HepG2 (cell line): ENCODE measurements at regions not wholly inside any gene's neighbourhood (a gene's known extent, or its start where the extent isn't known, plus 50 kb on each side); places are given as distances from the start of the nearest gene placed in this dataset.

Experiments used
- ATAC-seq: fragments of 200-7000 bp; cut with Tn5 transposase; 3 replicates; pipeline ENCODE4 v1.9.1; 2020; ENCODE audit warnings: mild to moderate bottlenecking, moderate library complexity
- BruUV-seq: library from RNA; stranded (reverse); fragments of 400-500 nt; replicated peaks from 2 replicates; lab custom pipeline; 2021; lab: Mats Ljungman, UMichigan
- CTCF ChIA-PET: fragments of 300-600 bp; formaldehyde crosslinking; extraction: SDS; loops from one replicate; lab custom pipeline; 2021; ENCODE audit warnings: low total read pairs, inconsistent platforms, low intra/inter-chr PET ratio; lab: Yijun Ruan, JAX
- POLR2A ChIA-PET: fragments of 350-600 bp; sonication (Branson Sonifier 250); formaldehyde crosslinking; loops from one replicate; lab custom pipeline; 2020; ENCODE audit warnings: antibody characterized with exemption, inconsistent platforms; lab: Yijun Ruan, JAX
- DNase-seq: peaks from one replicate; pipeline ENCODE4 v3.0.0-alpha.2; 2015; ENCODE audit warnings: low spot score
- FAIRE-seq: peaks from 3 replicates; lab custom pipeline; 2011; peaks lifted over from hg19 to GRCh38; lab: Jason Lieb, UNC
- H2AFZ ChIP-seq: one replicate; pipeline ENCODE4 v1.6.1; 2011; ENCODE audit warnings: low read length, inconsistent platforms
- H3K27ac ChIP-seq: fragments of 300-600 bp; 3 replicates; pipeline ENCODE4 v1.8.0; 2011; ENCODE audit warnings: mixed run types, mild to moderate bottlenecking, mixed read lengths, low read length, inconsistent platforms; ENCODE audit not compliant: insufficient read depth; ENCODE audit errors: extremely low read length
- H3K27me3 ChIP-seq, 2 experiments: fragments of 200-600 bp in 1 of 2; 2 replicates in 1 of 2; 3 replicates in 1 of 2; pipeline versions ENCODE4 v1.6.0 to v1.8.0; 2011; ENCODE audit warnings: low read length in 2 of 2, mild to moderate bottlenecking in 2 of 2, moderate library complexity in 2 of 2, inconsistent platforms in 1 of 2; ENCODE audit not compliant: insufficient read depth in 2 of 2, control insufficient read depth in 1 of 2
- H3K36me3 ChIP-seq, 2 experiments: fragments of 200-600 bp in 1 of 2; replicated peaks in 1 of 2; 2 replicates in 1 of 2; 3 replicates in 1 of 2; pipeline versions ENCODE4 v1.5.1 to v1.8.0; 2011; ENCODE audit warnings: low read length in 2 of 2, inconsistent platforms in 1 of 2; ENCODE audit not compliant: insufficient read depth in 2 of 2, control insufficient read depth in 1 of 2
- H3K4me1 ChIP-seq: 2 replicates; pipeline ENCODE4 v1.5.1; 2012; ENCODE audit warnings: low read length, inconsistent platforms; ENCODE audit not compliant: insufficient read depth
- H3K4me2 ChIP-seq: 2 replicates; pipeline ENCODE4 v1.6.0; 2011; ENCODE audit warnings: low read depth, low read length, inconsistent platforms
- H3K4me3 ChIP-seq, 3 experiments: fragments of 200-600 bp in 1 of 3; sonication (generic), shearing (Covaris generic) in 1 of 3; replicated peaks in 1 of 3; 2 replicates each; pipeline ENCODE4 v1.5.1; 2011 to 2016; ENCODE audit warnings: low read length in 3 of 3, inconsistent platforms in 2 of 3, low read depth in 2 of 3, mild to moderate bottlenecking in 2 of 3, control low read depth in 1 of 3, mixed read lengths in 1 of 3; ENCODE audit not compliant: insufficient read depth in 1 of 3
- H3K79me2 ChIP-seq: one replicate; pipeline ENCODE4 v1.6.1; 2011; ENCODE audit warnings: low read length, inconsistent platforms; ENCODE audit not compliant: insufficient read depth
- H3K9ac ChIP-seq: 2 replicates; pipeline ENCODE4 v1.6.0; 2011; ENCODE audit warnings: mild to moderate bottlenecking, low read depth, low read length, inconsistent platforms; ENCODE audit not compliant: insufficient read depth
- H3K9me3 ChIP-seq: 2 replicates; pipeline ENCODE4 v1.5.1; 2012; ENCODE audit warnings: mild to moderate bottlenecking, low read length
- H4K20me1 ChIP-seq: 2 replicates; pipeline ENCODE4 v1.6.0; 2011; ENCODE audit warnings: inconsistent platforms, mild to moderate bottlenecking, low read length, moderate library complexity; ENCODE audit not compliant: insufficient read depth
- AKNA ChIP-seq: sonication (generic); formaldehyde crosslinking; IDR thresholded peaks from 2 replicates; pipeline ENCODE4 v1.4.0; 2020; ENCODE audit warnings: missing genetic modification reagents, borderline replicate concordance
- E2F5 ChIP-seq: sonication (generic); formaldehyde crosslinking; conservative IDR thresholded peaks from 2 replicates; pipeline ENCODE4 v1.4.0; 2020; ENCODE audit warnings: missing genetic modification reagents
- GPN1 ChIP-seq: sonication (generic); formaldehyde crosslinking; IDR thresholded peaks from 2 replicates; pipeline ENCODE4 v1.5.1; 2020; ENCODE audit warnings: missing genetic modification reagents, borderline replicate concordance
- HMGXB3 ChIP-seq: sonication (generic); formaldehyde crosslinking; IDR thresholded peaks from 2 replicates; pipeline ENCODE4 v1.4.0; 2020; ENCODE audit warnings: missing genetic modification reagents, borderline replicate concordance
- SOX5 ChIP-seq: IDR thresholded peaks from 2 replicates; pipeline ENCODE4 v1.6.1; 2016; ENCODE audit warnings: borderline replicate concordance
- ZBTB8A ChIP-seq: sonication (generic); formaldehyde crosslinking; IDR thresholded peaks from 2 replicates; pipeline ENCODE4 v1.4.0; 2020; ENCODE audit warnings: mild to moderate bottlenecking, low read depth, missing genetic modification reagents, borderline replicate concordance
- ZFX ChIP-seq: sonication (generic); formaldehyde crosslinking; IDR thresholded peaks from 2 replicates; pipeline ENCODE4 v1.4.0; 2020; ENCODE audit warnings: mild to moderate bottlenecking, low read depth, missing genetic modification reagents, moderate library complexity
- ZNF678 ChIP-seq: sonication (generic); formaldehyde crosslinking; IDR thresholded peaks from 2 replicates; pipeline ENCODE4 v1.4.0; 2020; ENCODE audit warnings: mild to moderate bottlenecking, missing genetic modification reagents
- WGBS: methylation state at CpG from one replicate; pipeline ENCODE4 v1.1.6; 2017; ENCODE audit warnings: low lambda C conversion rate; 5-methylcytosine and 5-hydroxymethylcytosine counted together
- in situ Hi-C: cut with HindIII; loops from 2 replicates; pipeline ENCODE4 v1.10.0; 2017; ENCODE audit warnings: low pct_unique_long_range_greater_than_20kb; ENCODE audit not compliant: extremely low pct_ligation_motif_present
- intact Hi-C: fragments of 100-400 bp; cut with micrococcal nuclease; formaldehyde crosslinking; loops from one replicate; pipeline ENCODE4 v1.10.0; 2022; ENCODE audit not compliant: unreplicated experiment

GRCh38 chr14:71388336-71388735 lies 481.1 kb downstream of the PCNX1 start:
- Histone ChIP-seq H3K4me1 (no peaks in the 10 kb centered on the region), H3K4me2 (no peak overlapping the region), H3K27me3 (no peaks in the 10 kb centered on the region; a peak in 1 of 5 replicates), H3K9me3 (no peaks in the 10 kb centered on the region), H3K36me3 (no peaks in the 10 kb centered on the region), H2AFZ (no peak overlapping the region), H4K20me1 (no peaks in the 10 kb centered on the region), H3K27ac (no peak overlapping the region), H3K4me3 (no peak overlapping the region), H3K79me2 (peaks cover 9% of the 10 kb centered on the region), H3K9ac (no peak overlapping the region)
- no TSS peak for BruUV-seq
- ATAC-seq (no peak), DNase-seq (no peak), FAIRE-seq (no peak)
- WGBS: 97% methylated on average over 6 of the region's 6 CpGs
- intact Hi-C loops: no loop called here
- POLR2A ChIA-PET: interaction anchor here (0.8 kb wide), 1 partner anchor 52 kb away, joined by 4 read pairs; no protein-coding TSS in a partner anchor
- in situ Hi-C loops: no loop called here
- CTCF ChIA-PET: no interaction called here
- TF ChIP-seq ZNF678 (CRISPR knock-in tag) (no peak), ZBTB8A (no peak), HMGXB3 (no peak), SOX5 (CRISPR knock-in tag) (no peak), ZFX (CRISPR knock-in tag) (no peak), E2F5 (CRISPR knock-in tag) (no peak), GPN1 (CRISPR knock-in tag) (no peak), AKNA (CRISPR knock-in tag) (no peak)
